GM12891 (cell line): ENCODE measurements at regions not wholly inside any gene's neighbourhood (a gene's known extent, or its start where the extent isn't known, plus 50 kb on each side); places are given as distances from the start of the nearest gene placed in this dataset.
"Not testable (repeated sequence)": the region's sequence is repeated elsewhere in the genome, so short reads cannot be mapped to it uniquely, and the experiment has no call there.

Source experiments
- PAX5 ChIP-seq: IDR thresholded peaks from 2 replicates; pipeline ENCODE4 v1.6.1; 2011; ENCODE audit warnings: low read length, moderate library complexity, mild to moderate bottlenecking; ENCODE audit not compliant: insufficient read depth, severe bottlenecking
- POLR2A ChIP-seq: IDR thresholded peaks from 2 replicates; pipeline ENCODE4 v1.6.1; 2011; ENCODE audit warnings: low read depth, low read length, control low read depth
- POLR2AphosphoS5 ChIP-seq: IDR thresholded peaks from 2 replicates; pipeline ENCODE4 v1.6.1; 2011; ENCODE audit warnings: low read depth, low read length, control low read depth
- POU2F2 ChIP-seq: IDR thresholded peaks from 2 replicates; pipeline ENCODE4 v1.6.1; 2011; ENCODE audit warnings: low read depth, mild to moderate bottlenecking, control low read depth, low read length, moderate library complexity
- SPI1 ChIP-seq: IDR thresholded peaks from 2 replicates; pipeline ENCODE4 v1.6.1; 2011; ENCODE audit warnings: low read depth, low read length, control low read depth
- TAF1 ChIP-seq: IDR thresholded peaks from 2 replicates; pipeline ENCODE4 v1.6.1; 2011; ENCODE audit warnings: low read depth, low read length, control low read depth

DNA sequence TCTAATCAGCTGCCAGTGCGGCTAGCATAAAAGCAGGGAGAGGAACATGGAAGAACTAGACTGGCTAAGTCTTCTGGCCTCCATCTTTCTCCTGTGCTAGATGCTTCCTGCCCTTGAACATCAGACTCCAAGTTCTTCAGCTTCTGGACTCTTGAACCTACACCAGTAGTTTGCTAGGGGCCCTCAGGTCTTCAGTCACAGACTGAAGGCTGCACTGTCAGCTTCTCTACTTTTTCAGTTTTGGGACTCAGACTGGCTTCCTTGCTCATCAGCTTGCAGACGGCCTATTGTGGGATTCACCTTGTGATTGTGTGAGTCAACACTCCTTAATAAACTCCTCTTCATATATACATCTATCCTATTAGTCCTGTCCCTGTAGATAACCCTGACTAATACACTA is 162.2 kb downstream of the MRPS30 start:
- TF ChIP-seq POLR2AphosphoS5, TAF1, POLR2A, SPI1, PAX5, POU2F2: not testable (repeated sequence)
